ENCODE measurements at regions not wholly inside any gene's neighbourhood (a gene's known extent, or its start where the extent isn't known, plus 50 kb on each side); places are given as distances from the start of the nearest gene placed in this dataset.
"Not testable (repeated sequence)": the region's sequence is repeated elsewhere in the genome, so short reads cannot be mapped to it uniquely, and the experiment has no call there.

DNA sequence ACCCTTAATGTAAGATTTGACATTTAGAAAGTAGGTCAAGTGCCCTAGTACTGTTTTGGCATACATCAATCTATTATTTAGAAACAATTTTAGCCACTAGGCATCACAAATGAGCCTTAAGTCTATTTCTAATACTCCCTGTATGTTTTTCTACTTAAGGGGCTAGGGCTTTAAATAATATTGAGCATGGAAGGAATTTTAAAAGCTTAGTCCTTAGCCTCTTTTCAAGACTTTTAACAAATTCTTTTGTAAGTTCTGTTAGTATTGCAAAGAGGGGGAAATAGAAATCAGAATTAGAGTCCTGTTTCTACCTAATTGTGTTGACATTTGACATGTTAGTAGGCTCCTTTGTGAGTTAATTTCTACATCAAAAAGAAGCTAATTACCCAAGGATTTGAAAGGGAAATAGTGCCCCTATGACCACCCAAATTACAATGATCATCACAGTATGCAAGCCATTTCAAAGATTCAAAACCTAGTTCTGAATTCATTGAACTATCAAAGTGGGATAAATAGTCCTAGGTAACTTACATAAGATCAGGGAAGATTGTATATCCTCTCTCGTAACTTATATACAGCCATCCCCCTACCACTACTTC, 647.8 kb upstream of the ACO1 start:
- no peak for DNase-seq

GRCh38 chr9:31740705-31741104, 643.7 kb upstream of the ACO1 start:
- no peak for DNase-seq

GRCh38 chr9:31744589-31744988, 639.9 kb upstream of the ACO1 start:
- no peak for DNase-seq

DNA sequence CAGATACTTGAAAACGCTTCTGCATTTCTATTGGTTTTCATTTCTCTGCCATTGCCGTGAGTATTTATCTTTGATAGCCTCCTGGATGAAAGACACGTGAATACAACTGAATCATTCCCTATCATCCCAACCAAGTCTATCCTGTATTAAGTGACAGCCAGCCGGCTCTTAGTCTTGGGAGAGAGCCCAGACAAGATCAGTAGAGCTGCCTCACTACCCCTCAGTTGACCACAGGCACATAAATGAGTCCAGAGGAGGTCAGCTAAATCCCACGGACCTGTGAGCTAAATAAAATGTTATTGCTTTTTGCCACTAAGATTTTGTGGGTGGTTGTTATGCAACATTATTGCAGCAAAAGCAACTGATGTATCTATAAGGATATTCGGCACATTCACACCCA, 639.0 kb upstream of the ACO1 start:
- peak; percentile 2 for DNase-seq

- no peak for DNase-seq
These were observed 638.6 kb upstream of the ACO1 start for GRCh38 chr9:31745886-31746285.

DNA sequence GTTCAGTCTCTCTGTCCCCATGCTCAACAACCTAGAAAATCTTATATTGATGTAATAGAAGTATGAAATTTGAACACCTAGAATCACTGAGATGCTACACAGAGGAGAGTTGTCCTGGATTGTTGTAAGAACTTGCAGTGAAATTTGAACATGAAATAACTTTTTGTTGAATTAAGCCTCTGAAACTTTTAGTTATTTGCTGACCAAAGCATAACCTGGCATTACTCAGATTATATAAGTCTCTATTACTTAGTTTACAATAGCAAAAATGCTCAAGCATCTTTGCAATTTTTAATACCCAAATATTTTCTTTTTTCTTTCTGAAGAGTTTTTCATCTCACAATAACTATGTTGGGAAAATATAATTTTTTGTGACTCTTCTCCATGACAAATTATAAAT, 630.7 kb upstream of the ACO1 start:
- DNase-seq = no peak

GRCh38 chr9:31759703-31760102, 624.7 kb upstream of the ACO1 start:
- no peak for DNase-seq

DNA sequence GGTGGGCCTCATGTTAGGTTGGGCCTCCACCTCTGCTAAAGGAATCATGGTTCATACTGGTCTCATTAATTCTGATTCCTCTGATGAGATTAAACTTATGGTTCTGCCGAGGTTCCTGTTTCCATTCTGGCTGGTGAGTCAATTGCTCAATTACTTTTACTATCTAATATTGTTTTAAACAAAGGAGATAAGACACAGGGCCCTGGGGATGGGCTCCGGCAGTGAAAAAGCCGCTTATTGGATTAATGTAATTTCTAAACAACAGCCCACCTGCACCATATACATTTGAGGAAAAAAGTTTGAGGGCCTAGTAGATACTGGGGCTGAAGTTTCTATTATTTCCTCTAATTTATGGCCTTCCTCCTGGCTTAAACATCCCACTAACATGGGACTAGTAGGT, 610.4 kb upstream of the ACO1 start:
- not testable (repeated sequence) for DNase-seq

GRCh38 chr9:31774571-31774970, 609.9 kb upstream of the ACO1 start:
- peak; percentile 8 for DNase-seq

GRCh38 chr9:31776471-31776870, 608.0 kb upstream of the ACO1 start:
- peak; percentile 22 for DNase-seq

- no peak for DNase-seq
These were observed 601.0 kb upstream of the ACO1 start for GRCh38 chr9:31783491-31783890.

GRCh38 chr9:31790720-31791119, 593.7 kb upstream of the ACO1 start:
- no peak for DNase-seq

- DNase-seq = peak; percentile 25
These were observed 584.4 kb upstream of the ACO1 start for GRCh38 chr9:31799953-31800609.

DNA sequence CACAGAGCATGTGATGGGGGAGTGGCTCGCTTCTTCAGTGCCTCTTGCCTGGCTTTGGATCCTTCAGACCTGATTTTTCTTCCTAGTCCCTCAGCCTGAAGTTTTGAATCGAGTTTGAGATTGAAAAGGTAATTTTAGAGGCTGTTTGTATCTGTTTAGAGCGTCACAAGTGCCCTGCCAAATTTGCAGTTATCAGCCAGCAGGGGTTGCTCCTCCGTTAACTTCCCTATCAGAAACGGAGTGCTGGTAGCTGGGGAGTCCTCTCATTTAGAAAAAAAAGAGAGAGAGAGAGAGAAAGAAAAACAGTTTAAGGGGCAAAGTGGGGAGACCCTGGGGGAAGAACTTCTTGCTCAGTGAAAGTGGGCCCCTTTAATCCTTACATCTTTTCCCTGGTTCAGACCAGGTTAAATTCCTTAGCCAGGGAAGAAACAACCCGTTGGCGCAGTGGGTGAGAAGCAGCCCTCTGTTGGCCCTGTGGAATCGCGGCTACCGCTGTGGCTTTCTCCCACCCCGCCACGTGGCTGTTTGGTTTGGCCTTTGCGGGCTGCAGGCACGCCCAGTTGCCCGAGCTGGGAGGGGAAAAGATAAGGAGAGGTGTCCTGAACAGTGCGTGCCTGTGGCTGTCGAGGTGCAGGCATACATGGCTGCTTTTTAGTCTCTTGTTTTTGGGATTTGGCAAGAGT, 576.7 kb upstream of the ACO1 start:
- no peak for DNase-seq

DNA sequence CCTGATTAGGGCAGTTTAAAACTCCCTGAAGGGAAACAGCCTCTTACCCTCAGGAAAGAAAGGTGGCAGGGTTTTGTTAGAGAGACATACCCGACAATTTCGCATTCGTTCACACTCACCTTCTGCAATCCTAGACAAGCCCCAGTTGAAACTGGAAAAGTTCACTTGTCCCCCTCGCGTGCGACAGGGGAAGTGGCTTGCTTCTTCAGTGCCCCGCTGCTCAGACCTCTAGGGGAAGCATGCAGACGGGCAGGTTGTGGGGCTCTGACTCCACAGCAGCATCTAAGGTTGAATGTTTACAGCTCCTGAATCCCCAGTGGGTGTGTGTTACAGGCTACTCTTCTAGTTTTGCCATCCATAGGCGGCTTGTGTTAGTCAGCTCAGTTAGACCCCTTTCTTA, 575.7 kb upstream of the ACO1 start:
- no peak for DNase-seq

DNA sequence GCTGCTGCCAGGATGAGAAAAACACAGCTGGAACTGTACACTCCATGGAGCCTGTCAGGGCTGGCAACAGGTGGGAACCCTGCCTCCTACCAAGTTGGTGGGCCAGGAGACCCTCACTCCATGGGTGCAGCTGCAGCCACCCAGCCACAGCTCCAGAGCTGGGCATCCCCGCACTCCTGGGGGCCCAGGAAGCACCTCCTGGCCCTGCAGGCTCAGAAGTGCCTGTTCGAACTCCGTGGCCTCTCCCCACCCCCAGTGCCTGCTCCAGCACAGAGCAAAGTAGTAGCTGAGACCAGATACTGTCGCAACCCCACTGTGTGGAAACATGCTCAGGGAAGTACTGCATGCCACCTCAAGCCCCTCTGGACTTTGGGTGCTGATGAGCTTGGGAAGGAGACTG, 564.0 kb upstream of the ACO1 start:
- DNase-seq = no peak

- no peak for DNase-seq
These were observed 562.9 kb upstream of the ACO1 start for GRCh38 chr9:31821583-31821982.

GRCh38 chr9:31823365-31823764, 561.1 kb upstream of the ACO1 start:
- DNase-seq = no peak

- no peak for DNase-seq
These were observed 559.6 kb upstream of the ACO1 start for GRCh38 chr9:31824860-31825259.

DNA sequence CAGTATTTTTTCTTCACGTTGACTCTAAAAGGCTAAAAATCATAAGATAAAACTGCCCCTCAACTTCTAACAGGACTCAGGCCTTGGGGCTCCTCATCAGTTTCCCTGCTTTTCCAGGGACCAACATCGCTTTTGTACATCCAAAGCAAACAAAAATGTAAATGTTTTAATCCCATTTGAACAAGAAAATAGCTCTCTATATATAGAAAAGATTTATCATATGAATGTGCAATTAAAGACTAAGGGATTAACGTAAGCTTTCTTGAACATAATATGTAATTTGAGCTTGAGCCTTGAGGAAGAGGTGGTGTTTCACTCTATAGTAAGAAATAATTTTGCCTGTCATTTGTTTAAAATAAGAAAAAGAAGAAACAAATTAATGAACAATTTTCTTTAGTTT, 547.2 kb upstream of the ACO1 start:
- no peak for DNase-seq

DNA sequence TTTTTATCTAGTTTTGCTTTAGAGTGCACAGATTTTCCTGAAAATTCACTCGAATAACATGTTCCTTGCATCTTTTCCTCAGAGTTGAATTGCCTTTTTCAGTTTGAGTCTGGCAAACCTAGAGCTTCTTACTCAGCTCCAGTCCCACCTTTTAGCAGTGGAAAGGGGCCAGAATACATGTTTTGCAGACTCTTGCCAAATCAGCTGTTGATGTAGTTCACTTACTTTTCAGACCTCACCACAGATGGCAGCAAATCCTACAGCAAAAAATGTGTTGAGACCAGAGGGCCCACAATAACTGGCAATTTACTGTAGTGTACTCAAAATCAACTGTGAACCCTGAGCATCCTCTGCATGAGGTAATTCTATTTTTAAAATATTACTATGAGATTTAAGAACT, 545.2 kb upstream of the ACO1 start:
- peak; percentile 66 for DNase-seq

- no peak for DNase-seq
These were observed 543.7 kb upstream of the ACO1 start for GRCh38 chr9:31840702-31841101.

- DNase-seq = no peak
These were observed 536.5 kb upstream of the ACO1 start for GRCh38 chr9:31847963-31848362.

All from tongue (tissue), 1 donor.